ENCODE measurements at regions not wholly inside any gene's neighbourhood (a gene's known extent, or its start where the extent isn't known, plus 50 kb on each side); places are given as distances from the start of the nearest gene placed in this dataset.

- Histone ChIP-seq H3K27me3 (ENCODE audit: control insufficient read depth, insufficient read depth, low read length) (no peaks in the 10 kb centered on the region), H3K36me3 (ENCODE audit: control insufficient read depth, insufficient read depth, low read length) (no peaks in the 10 kb centered on the region), H3K4me3 (ENCODE audit: low read depth, low read length) (no peak overlapping the region)
- no peak for DNase-seq (ENCODE audit: low read depth)
- TF ChIP-seq CTCF (IDR thresholded peaks at IDR 0.05; ENCODE audit: insufficient read depth, low read length, poor library complexity, severe bottlenecking): no peak
These were observed 859.3 kb upstream of the KLHL29 start for GRCh38 chr2:22525681-22526080.

- no peak for DNase-seq (ENCODE audit: low read depth)
- no peak for TF ChIP-seq CTCF (IDR thresholded peaks at IDR 0.05; ENCODE audit: insufficient read depth, low read length, poor library complexity, severe bottlenecking)
- no peaks in the 10 kb centered on the region for H3K36me3 ChIP-seq (ENCODE audit: control insufficient read depth, insufficient read depth, low read length)
- H3K27me3 ChIP-seq (ENCODE audit: control insufficient read depth, insufficient read depth, low read length): no peaks in the 10 kb centered on the region
- no peak overlapping the region for H3K4me3 ChIP-seq (ENCODE audit: low read depth, low read length)
These were observed 854.8 kb upstream of the KLHL29 start for GRCh38 chr2:22530131-22530530.

DNA sequence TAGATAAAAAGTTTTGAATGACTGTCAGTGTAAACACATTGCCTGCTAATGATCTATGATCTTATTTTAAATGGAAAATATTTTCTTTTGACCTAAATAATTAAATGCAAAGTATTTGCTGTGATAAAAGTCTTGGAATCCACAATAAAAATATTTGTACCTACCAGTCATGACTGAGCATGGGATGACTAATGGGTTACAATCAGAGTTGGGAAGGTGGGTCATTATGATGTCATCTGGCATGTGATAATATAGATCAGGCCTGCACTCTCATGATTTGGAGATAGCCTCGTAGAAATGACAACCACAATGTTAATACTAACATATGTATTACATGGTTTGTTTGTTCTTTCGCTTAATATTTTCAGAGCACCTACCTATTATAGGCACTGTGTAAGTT, 848.8 kb upstream of the KLHL29 start:
- peak; percentile 29 for DNase-seq (ENCODE audit: low read depth)
- Histone ChIP-seq H3K27me3 (ENCODE audit: control insufficient read depth, insufficient read depth, low read length) (no peaks in the 10 kb centered on the region), H3K36me3 (ENCODE audit: control insufficient read depth, insufficient read depth, low read length) (no peaks in the 10 kb centered on the region), H3K4me3 (ENCODE audit: low read depth, low read length) (no peak overlapping the region)
- TF ChIP-seq CTCF (IDR thresholded peaks at IDR 0.05; ENCODE audit: insufficient read depth, low read length, poor library complexity, severe bottlenecking): no peak

DNA sequence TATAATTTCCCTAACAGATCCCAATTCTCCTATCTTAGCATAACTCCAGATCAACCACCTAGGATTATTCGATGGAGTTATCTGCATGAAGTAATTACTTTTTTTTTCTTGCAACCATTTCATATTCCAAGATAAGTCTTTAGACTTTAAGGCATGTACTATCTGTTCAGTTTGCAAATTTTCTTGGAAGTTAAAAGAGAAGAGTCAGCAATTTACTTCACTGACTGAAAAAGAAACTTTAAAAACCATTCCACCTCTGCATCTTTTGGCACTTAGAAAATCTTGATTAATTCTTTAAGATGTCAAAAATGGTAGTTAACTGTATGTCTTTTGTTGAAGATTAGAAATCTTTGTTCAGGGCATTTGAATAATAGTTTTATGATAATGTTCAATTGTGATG, 830.5 kb upstream of the KLHL29 start:
- Histone ChIP-seq H3K36me3 (ENCODE audit: control insufficient read depth, insufficient read depth, low read length) (no peaks in the 10 kb centered on the region), H3K4me3 (ENCODE audit: low read depth, low read length) (no peak overlapping the region), H3K27me3 (ENCODE audit: control insufficient read depth, insufficient read depth, low read length) (no peaks in the 10 kb centered on the region)
- no peak for DNase-seq (ENCODE audit: low read depth)
- no peak for TF ChIP-seq CTCF (IDR thresholded peaks at IDR 0.05; ENCODE audit: insufficient read depth, low read length, poor library complexity, severe bottlenecking)

- no peaks in the 10 kb centered on the region for H3K36me3 ChIP-seq (ENCODE audit: control insufficient read depth, insufficient read depth, low read length)
- no peak overlapping the region for H3K4me3 ChIP-seq (ENCODE audit: low read depth, low read length)
- no peaks in the 10 kb centered on the region for H3K27me3 ChIP-seq (ENCODE audit: control insufficient read depth, insufficient read depth, low read length)
- no peak for TF ChIP-seq CTCF (IDR thresholded peaks at IDR 0.05; ENCODE audit: insufficient read depth, low read length, poor library complexity, severe bottlenecking)
- DNase-seq (ENCODE audit: low read depth): no peak
These were observed 827.6 kb upstream of the KLHL29 start for GRCh38 chr2:22557406-22557805.

GRCh38 chr2:22560021-22560420, 825.0 kb upstream of the KLHL29 start:
- TF ChIP-seq CTCF (IDR thresholded peaks at IDR 0.05; ENCODE audit: insufficient read depth, low read length, poor library complexity, severe bottlenecking): no peak
- Histone ChIP-seq H3K4me3 (ENCODE audit: low read depth, low read length) (no peak overlapping the region), H3K36me3 (ENCODE audit: control insufficient read depth, insufficient read depth, low read length) (no peaks in the 10 kb centered on the region)

More at GRCh38 chr2:22560021-22560420, 825.0 kb upstream of the KLHL29 start:
- DNase-seq (ENCODE audit: low read depth): no peak
- no peaks in the 10 kb centered on the region for H3K27me3 ChIP-seq (ENCODE audit: control insufficient read depth, insufficient read depth, low read length)

All from kidney epithelial cell (primary cell).